ENCODE measurements at regions not wholly inside any gene's neighbourhood (a gene's known extent, or its start where the extent isn't known, plus 50 kb on each side); places are given as distances from the start of the nearest gene placed in this dataset.

- Histone ChIP-seq H3K36me3 (no peaks in the 10 kb centered on the region), H3K27me3 (no peaks in the 10 kb centered on the region), H3K9me3 (no peaks in the 10 kb centered on the region), H3K4me3 (replicated peaks in 1 of 3) (no peak overlapping the region), H3K4me1 (no peaks in the 10 kb centered on the region), H3K27ac (no peak overlapping the region)
- intact Hi-C loops (cut with DNase I), result no loop called here
- 74 to 77% methylated on average over 2 of the region's 2 CpGs for WGBS, 2 donors
- TF ChIP-seq POLR2A (IDR thresholded peaks at IDR 0.05) (no peak), CTCF (IDR thresholded peaks at IDR 0.05) (no peak)
- DNase-seq, result no peak
Measured at GRCh38 chr6:153580776-153581175, 449.7 kb upstream of the RGS17 start.

- Histone ChIP-seq H3K9me3 (no peaks in the 10 kb centered on the region), H3K4me3 (replicated peaks in 1 of 3) (no peak overlapping the region), H3K27me3 (no peaks in the 10 kb centered on the region), H3K36me3 (no peaks in the 10 kb centered on the region), H3K4me1 (no peaks in the 10 kb centered on the region), H3K27ac (no peak overlapping the region)
- WGBS, 2 donors, result 84 to 89% methylated on average over 3 of the region's 3 CpGs
- no peak for TF ChIP-seq POLR2A (IDR thresholded peaks at IDR 0.05)
- no peak for TF ChIP-seq CTCF (IDR thresholded peaks at IDR 0.05)
- DNase-seq, result no peak
- intact Hi-C loops (cut with DNase I), result no loop called here
Measured at GRCh38 chr6:153575528-153575927, 444.4 kb upstream of the RGS17 start.

GRCh38 chr6:153574231-153574630, 443.1 kb upstream of the RGS17 start:
- intact Hi-C loops (cut with DNase I), result no loop called here
- Histone ChIP-seq H3K4me1 (no peaks in the 10 kb centered on the region), H3K36me3 (no peaks in the 10 kb centered on the region), H3K27me3 (no peaks in the 10 kb centered on the region), H3K27ac (no peak overlapping the region), H3K4me3 (replicated peaks in 1 of 3) (no peak overlapping the region), H3K9me3 (no peaks in the 10 kb centered on the region)
- TF ChIP-seq CTCF (IDR thresholded peaks at IDR 0.05), result no peak
- no peak for TF ChIP-seq POLR2A (IDR thresholded peaks at IDR 0.05)
- DNase-seq, result no peak
- 75 to 86% methylated on average over 2 of the region's 2 CpGs for WGBS, 2 donors

- no peak overlapping the region for H3K27ac ChIP-seq
- intact Hi-C loops (cut with DNase I), result no loop called here
- H3K27me3 ChIP-seq, result no peaks in the 10 kb centered on the region
- WGBS, 2 donors, result 80 to 86% methylated on average over 3 of the region's 3 CpGs
- H3K36me3 ChIP-seq, result no peaks in the 10 kb centered on the region
- H3K4me1 ChIP-seq, result no peaks in the 10 kb centered on the region
- DNase-seq, result no peak
- no peaks in the 10 kb centered on the region for H3K9me3 ChIP-seq
- no peak for TF ChIP-seq POLR2A (IDR thresholded peaks at IDR 0.05)
- TF ChIP-seq CTCF (IDR thresholded peaks at IDR 0.05), result no peak
- no peak overlapping the region for H3K4me3 ChIP-seq (replicated peaks in 1 of 3)
Measured at GRCh38 chr6:153572371-153572770, 441.3 kb upstream of the RGS17 start.

- no peaks in the 10 kb centered on the region for H3K36me3 ChIP-seq
- intact Hi-C loops (cut with DNase I), result no loop called here
- no peaks in the 10 kb centered on the region for H3K4me1 ChIP-seq
- WGBS, 2 donors, result 73 to 83% methylated on average over 1 of the region's 1 CpG
- TF ChIP-seq CTCF (IDR thresholded peaks at IDR 0.05), result no peak
- TF ChIP-seq POLR2A (IDR thresholded peaks at IDR 0.05), result no peak
- no peak overlapping the region for H3K4me3 ChIP-seq (replicated peaks in 1 of 3)
- H3K9me3 ChIP-seq, result no peaks in the 10 kb centered on the region
- no peaks in the 10 kb centered on the region for H3K27me3 ChIP-seq
- DNase-seq, result no peak
- no peak overlapping the region for H3K27ac ChIP-seq
Measured at GRCh38 chr6:153568628-153569027, 437.5 kb upstream of the RGS17 start.
